ENCODE measurements at regions not wholly inside any gene's neighbourhood (a gene's known extent, or its start where the extent isn't known, plus 50 kb on each side); places are given as distances from the start of the nearest gene placed in this dataset.

DNA sequence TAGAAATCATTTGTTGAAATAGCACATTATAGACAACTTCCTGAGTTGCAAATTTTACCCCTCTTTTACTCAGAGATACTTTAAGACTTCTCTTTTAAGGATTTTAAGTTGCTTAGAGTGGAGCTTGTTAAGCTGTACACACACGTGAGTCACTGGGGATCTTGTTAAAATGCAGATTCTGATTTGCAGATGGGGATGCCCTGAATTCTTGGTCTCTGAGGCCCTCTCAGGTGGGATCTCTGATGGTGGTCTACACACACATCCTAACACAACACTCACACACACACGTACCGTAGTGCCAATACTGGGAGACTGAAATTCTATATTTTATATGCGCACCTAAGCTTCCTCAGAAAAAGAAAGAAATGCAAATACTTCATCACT lies 788.3 kb downstream of the UQCRFS1 start:
- CTCF ChIA-PET (ENCODE audit: partially characterized antibody): no interaction called here

DNA sequence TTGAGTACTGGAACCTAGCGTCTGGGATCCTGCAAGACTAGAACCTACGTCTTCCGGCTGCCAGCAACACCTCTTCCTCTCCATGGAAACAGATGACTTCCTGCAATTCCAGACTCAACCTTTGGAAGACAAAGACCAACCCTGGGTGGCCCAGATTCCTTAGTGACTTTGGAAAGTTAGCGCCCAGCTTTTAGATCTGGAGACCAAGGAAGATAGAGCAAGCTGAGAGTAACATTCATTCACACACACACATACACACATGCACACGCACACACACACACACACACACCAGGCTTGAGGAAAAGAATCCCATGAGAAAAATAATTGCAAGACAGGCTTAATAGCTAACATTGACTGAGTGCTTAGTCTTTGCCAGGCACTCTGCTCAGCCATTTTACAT lies 788.9 kb downstream of the UQCRFS1 start:
- intact Hi-C loops (cut with micrococcal nuclease): no loop called here
- H3K27me3 Mint-ChIP-seq: peaks cover 0 to 3% of the 10 kb centered on the region in 2 donors
- ChIA-PET POLR2A (ENCODE audit: partially characterized antibody) (no interaction called here), CTCF (ENCODE audit: partially characterized antibody) (no interaction called here)
- DNase-seq: no peak
- no peak overlapping the region for H3K27ac Mint-ChIP-seq
- H3K4me1 Mint-ChIP-seq: no peaks in the 10 kb centered on the region
- no peaks in the 10 kb centered on the region for H3K27me3 ChIP-seq (ENCODE audit: insufficient read depth, low read length)
- H3K4me3 ChIP-seq (ENCODE audit: low read length in 2 of 2): no peak overlapping the region
- H3K4me1 ChIP-seq (ENCODE audit: insufficient read depth, low read length): no peaks in the 10 kb centered on the region
- H3K9me3 ChIP-seq (ENCODE audit: control insufficient read depth in 1 of 2, low read length in 2 of 2): no peaks in the 10 kb centered on the region
- no peaks in the 10 kb centered on the region for H3K36me3 Mint-ChIP-seq
- no peak overlapping the region for H3K27ac ChIP-seq (ENCODE audit: low read depth, low read length)
- peaks cover 0 to 12% (median 4%) of the 10 kb centered on the region in 8 donors for H3K9me3 Mint-ChIP-seq
- no peaks in the 10 kb centered on the region for H3K36me3 ChIP-seq (ENCODE audit: insufficient read depth, low read length)
- H3K4me3 Mint-ChIP-seq: no peak overlapping the region

More for the DNA sequence above, 788.3 kb downstream of the UQCRFS1 start:
- H3K4me3 ChIP-seq (ENCODE audit: low read length in 2 of 2): no peak overlapping the region
- intact Hi-C loops (cut with micrococcal nuclease): no loop called here
- no peaks in the 10 kb centered on the region for H3K9me3 ChIP-seq (ENCODE audit: control insufficient read depth in 1 of 2, low read length in 2 of 2)
- Mint-ChIP-seq H3K4me3 (no peak overlapping the region), H3K4me1 (no peaks in the 10 kb centered on the region), H3K36me3 (no peaks in the 10 kb centered on the region), H3K9me3 (peaks cover 0 to 12% (median 4%) of the 10 kb centered on the region in 8 donors), H3K27ac (no peak overlapping the region), H3K27me3 (peaks cover 0 to 3% of the 10 kb centered on the region in 2 donors)
- no peaks in the 10 kb centered on the region for H3K36me3 ChIP-seq (ENCODE audit: insufficient read depth, low read length)
- no peaks in the 10 kb centered on the region for H3K4me1 ChIP-seq (ENCODE audit: insufficient read depth, low read length)
- POLR2A ChIA-PET (ENCODE audit: partially characterized antibody): no interaction called here
- H3K27me3 ChIP-seq (ENCODE audit: insufficient read depth, low read length): no peaks in the 10 kb centered on the region
- no peak overlapping the region for H3K27ac ChIP-seq (ENCODE audit: low read depth, low read length)
- DNase-seq: no peak

DNA sequence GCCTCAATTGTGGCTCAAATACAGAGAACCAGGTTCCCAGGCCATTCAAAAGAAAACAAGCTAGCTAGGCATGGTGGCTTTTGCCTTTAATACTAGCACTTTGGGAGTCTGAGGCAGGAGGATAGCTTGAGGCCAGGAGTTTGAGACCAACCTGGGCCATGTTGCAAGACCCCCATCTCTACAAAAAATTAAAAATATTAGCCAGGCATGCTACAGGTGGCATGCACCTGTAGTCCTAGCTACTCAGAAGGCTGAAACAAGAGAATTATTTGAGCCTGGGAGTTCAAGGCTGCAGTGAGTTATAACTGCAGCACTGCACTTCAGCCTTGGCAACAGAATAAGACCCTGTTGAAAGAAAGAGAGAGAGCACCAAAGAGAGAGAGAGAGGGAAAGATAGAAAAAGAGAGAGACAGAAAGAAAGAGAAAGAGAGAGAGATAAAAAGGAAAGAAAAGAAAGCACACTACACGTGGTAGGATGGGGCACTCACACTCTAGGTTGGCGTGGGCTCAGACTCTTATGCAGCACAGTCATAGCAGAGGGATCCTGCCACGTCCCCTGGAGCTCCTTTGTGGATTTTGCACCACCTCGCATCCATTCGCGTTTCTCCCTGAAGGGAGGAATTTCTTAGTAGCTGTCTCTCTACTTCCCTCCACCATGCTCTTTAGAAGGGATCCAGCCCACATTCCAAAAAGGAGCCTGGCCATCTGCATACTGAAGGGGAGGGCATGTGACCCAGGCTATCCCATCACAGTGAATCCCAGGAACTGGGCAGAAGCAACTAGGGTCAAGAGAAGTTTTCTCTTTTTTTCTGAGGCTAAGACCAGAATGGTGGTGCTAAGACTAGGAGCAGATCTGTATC lies 789.9 kb downstream of the UQCRFS1 start:
- Histone ChIP-seq H3K4me3 (ENCODE audit: low read length in 2 of 2) (no peak overlapping the region), H3K9me3 (ENCODE audit: control insufficient read depth in 1 of 2, low read length in 2 of 2) (no peaks in the 10 kb centered on the region), H3K36me3 (ENCODE audit: insufficient read depth, low read length) (no peaks in the 10 kb centered on the region), H3K27ac (ENCODE audit: low read depth, low read length) (no peak overlapping the region), H3K27me3 (ENCODE audit: insufficient read depth, low read length) (no peaks in the 10 kb centered on the region), H3K4me1 (ENCODE audit: insufficient read depth, low read length) (no peaks in the 10 kb centered on the region)
- no peak overlapping the region for H3K4me3 Mint-ChIP-seq
- H3K27me3 Mint-ChIP-seq: peaks cover 0 to 3% of the 10 kb centered on the region in 2 donors
- H3K9me3 Mint-ChIP-seq: peaks cover 2 to 12% (median 4%) of the 10 kb centered on the region in 8 donors
- H3K36me3 Mint-ChIP-seq: no peaks in the 10 kb centered on the region
- no peaks in the 10 kb centered on the region for H3K4me1 Mint-ChIP-seq
- H3K27ac Mint-ChIP-seq: peak overlapping the region in 1 of 7 donors; percentile 34
- ChIA-PET POLR2A (ENCODE audit: partially characterized antibody) (no interaction called here), CTCF (ENCODE audit: partially characterized antibody) (no interaction called here)
- intact Hi-C loops (cut with micrococcal nuclease): no loop called here
- DNase-seq: no peak

DNA sequence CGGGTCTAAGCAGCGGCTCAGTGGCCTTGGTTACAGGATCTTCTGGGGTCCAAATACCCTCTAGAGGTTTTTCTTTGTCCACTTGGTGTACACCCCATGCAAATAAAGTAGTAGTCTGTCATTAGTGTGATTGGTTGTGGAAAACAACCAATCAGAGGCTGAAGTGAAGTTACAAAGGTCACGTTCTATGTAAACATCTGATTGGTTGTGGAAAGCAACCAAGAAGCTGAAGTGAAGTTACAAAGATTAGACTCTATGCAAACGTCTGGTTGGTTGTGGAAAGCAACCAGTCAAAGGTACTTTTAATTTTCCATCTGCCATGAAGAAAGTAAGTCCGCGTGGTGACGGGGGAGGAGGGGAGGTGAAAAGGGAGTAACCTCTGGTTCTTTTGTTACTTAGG lies 790.9 kb downstream of the UQCRFS1 start:
- no peaks in the 10 kb centered on the region for H3K27me3 ChIP-seq (ENCODE audit: insufficient read depth, low read length)
- H3K27ac ChIP-seq (ENCODE audit: low read depth, low read length): no peak overlapping the region
- Mint-ChIP-seq H3K27ac (no peak overlapping the region), H3K9me3 (peaks cover 0 to 12% (median 3%) of the 10 kb centered on the region in 8 donors), H3K36me3 (no peaks in the 10 kb centered on the region), H3K4me1 (no peaks in the 10 kb centered on the region), H3K27me3 (peaks cover 0 to 3% of the 10 kb centered on the region in 2 donors), H3K4me3 (no peak overlapping the region)
- POLR2A ChIA-PET (ENCODE audit: partially characterized antibody): no interaction called here
- intact Hi-C loops (cut with micrococcal nuclease): no loop called here
- H3K9me3 ChIP-seq (ENCODE audit: control insufficient read depth in 1 of 2, low read length in 2 of 2): no peaks in the 10 kb centered on the region
- DNase-seq: no peak
- no peaks in the 10 kb centered on the region for H3K4me1 ChIP-seq (ENCODE audit: insufficient read depth, low read length)
- H3K4me3 ChIP-seq (ENCODE audit: low read length in 2 of 2): no peak overlapping the region
- no peaks in the 10 kb centered on the region for H3K36me3 ChIP-seq (ENCODE audit: insufficient read depth, low read length)
- CTCF ChIA-PET (ENCODE audit: partially characterized antibody): no interaction called here

DNA sequence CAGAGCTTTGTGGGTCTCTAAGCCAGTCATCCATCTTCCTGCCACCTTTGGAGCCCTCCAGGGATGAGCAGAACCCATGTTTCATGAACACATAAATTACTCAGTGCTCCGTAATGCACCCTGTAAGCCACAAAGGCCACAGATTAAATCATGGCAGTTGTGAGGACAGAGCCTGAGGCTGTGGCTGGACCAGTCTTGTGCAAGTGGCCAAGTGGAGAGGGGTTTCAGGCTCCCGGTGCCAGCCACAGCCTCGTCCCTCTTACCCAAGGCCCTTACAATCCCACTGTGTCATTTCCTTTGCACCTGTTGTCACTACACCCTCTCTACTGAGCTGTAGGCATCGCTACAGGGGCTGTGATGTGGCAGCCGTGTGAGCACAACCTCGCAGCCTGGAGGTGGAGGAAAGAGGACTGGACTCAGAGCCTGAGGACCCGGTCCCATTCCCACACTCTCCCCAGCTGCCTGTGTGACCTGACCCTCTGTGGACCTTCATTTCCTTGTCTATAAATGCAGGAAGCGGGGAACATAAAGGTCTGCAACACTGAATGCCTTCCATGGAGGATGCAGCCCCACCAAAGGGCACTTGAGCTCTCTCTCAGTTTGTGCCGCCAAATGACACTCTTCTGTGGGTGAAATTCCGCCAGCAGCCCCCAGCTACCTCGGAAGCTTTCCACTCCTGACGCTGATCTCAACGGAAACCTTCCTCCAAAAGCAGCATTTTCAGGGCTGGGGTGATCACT lies 792.0 kb downstream of the UQCRFS1 start:
- Histone ChIP-seq H3K9me3 (ENCODE audit: control insufficient read depth in 1 of 2, low read length in 2 of 2) (no peaks in the 10 kb centered on the region), H3K27me3 (ENCODE audit: insufficient read depth, low read length) (no peaks in the 10 kb centered on the region), H3K27ac (ENCODE audit: low read depth, low read length) (no peak overlapping the region), H3K36me3 (ENCODE audit: insufficient read depth, low read length) (no peaks in the 10 kb centered on the region), H3K4me3 (ENCODE audit: low read length in 2 of 2) (no peak overlapping the region), H3K4me1 (ENCODE audit: insufficient read depth, low read length) (no peaks in the 10 kb centered on the region)
- Mint-ChIP-seq H3K27ac (no peak overlapping the region), H3K4me1 (no peaks in the 10 kb centered on the region), H3K27me3 (peaks cover 0 to 3% of the 10 kb centered on the region in 2 donors), H3K4me3 (no peak overlapping the region), H3K9me3 (peaks cover 0 to 8% (median 3%) of the 10 kb centered on the region in 8 donors), H3K36me3 (no peaks in the 10 kb centered on the region)
- DNase-seq: no peak
- intact Hi-C loops (cut with micrococcal nuclease): no loop called here
- CTCF ChIA-PET (ENCODE audit: partially characterized antibody): no interaction called here
- POLR2A ChIA-PET (ENCODE audit: partially characterized antibody): no interaction called here

DNA sequence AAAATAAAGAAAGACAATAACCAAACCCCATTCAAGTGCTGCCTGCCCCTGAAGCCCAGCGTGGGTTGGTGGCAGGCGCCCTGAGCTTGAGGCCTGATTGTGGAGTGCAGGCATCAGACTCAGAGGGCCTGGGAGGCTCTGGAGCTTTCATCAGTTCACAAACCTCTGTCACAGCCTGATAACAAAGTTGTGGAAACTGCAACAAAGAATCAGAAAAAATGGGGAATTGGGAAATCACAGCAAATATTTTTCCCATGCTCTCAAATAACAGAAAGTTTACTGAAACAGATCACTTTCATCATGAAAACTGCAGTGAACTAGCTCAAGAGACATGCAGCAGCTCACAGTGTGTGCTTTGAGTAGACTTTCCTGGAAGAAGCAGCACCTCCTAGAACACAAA lies 793.6 kb downstream of the UQCRFS1 start:
- H3K27ac ChIP-seq (ENCODE audit: low read depth, low read length): no peak overlapping the region
- H3K4me3 ChIP-seq (ENCODE audit: low read length in 2 of 2): no peak overlapping the region
- Mint-ChIP-seq H3K9me3 (peaks cover 0 to 5% (median 3%) of the 10 kb centered on the region in 8 donors), H3K4me3 (no peak overlapping the region), H3K27me3 (peaks cover 0 to 3% of the 10 kb centered on the region in 2 donors), H3K27ac (no peak overlapping the region), H3K4me1 (no peaks in the 10 kb centered on the region), H3K36me3 (no peaks in the 10 kb centered on the region)
- no peaks in the 10 kb centered on the region for H3K4me1 ChIP-seq (ENCODE audit: insufficient read depth, low read length)
- no peaks in the 10 kb centered on the region for H3K27me3 ChIP-seq (ENCODE audit: insufficient read depth, low read length)
- no peaks in the 10 kb centered on the region for H3K36me3 ChIP-seq (ENCODE audit: insufficient read depth, low read length)
- intact Hi-C loops (cut with micrococcal nuclease): no loop called here
- H3K9me3 ChIP-seq (ENCODE audit: control insufficient read depth in 1 of 2, low read length in 2 of 2): no peaks in the 10 kb centered on the region
- POLR2A ChIA-PET (ENCODE audit: partially characterized antibody): no interaction called here
- CTCF ChIA-PET (ENCODE audit: partially characterized antibody): no interaction called here
- DNase-seq: no peak

DNA sequence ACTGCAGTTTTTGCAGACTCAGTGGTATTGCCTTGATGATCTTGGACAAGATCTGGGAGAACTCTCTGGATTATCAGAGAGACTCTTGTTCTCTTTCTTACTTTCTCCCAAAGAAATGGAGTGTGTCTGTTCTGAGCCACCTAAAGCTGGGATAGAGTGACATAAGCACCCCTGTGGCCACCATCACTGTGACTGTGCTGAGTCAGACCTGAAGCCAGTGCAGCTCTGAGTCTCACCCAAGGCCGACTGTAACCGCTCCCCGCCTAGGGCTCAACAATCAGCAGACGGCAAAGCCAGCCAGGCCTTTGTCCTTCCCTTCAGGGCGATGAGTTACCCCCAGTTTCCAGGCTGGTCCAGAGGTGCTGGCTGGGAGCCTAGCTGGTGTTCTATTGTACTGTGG lies 795.6 kb downstream of the UQCRFS1 start:
- no peak overlapping the region for H3K27ac Mint-ChIP-seq
- no peaks in the 10 kb centered on the region for H3K4me1 ChIP-seq (ENCODE audit: insufficient read depth, low read length)
- H3K4me1 Mint-ChIP-seq: no peaks in the 10 kb centered on the region
- H3K4me3 ChIP-seq (ENCODE audit: low read length in 2 of 2): no peak overlapping the region
- peaks cover 0 to 1% of the 10 kb centered on the region in 2 donors for H3K27me3 Mint-ChIP-seq
- CTCF ChIA-PET (ENCODE audit: partially characterized antibody): no interaction called here
- no peak overlapping the region for H3K27ac ChIP-seq (ENCODE audit: low read depth, low read length)
- H3K36me3 ChIP-seq (ENCODE audit: insufficient read depth, low read length): no peaks in the 10 kb centered on the region
- intact Hi-C loops (cut with micrococcal nuclease): no loop called here
- H3K9me3 ChIP-seq (ENCODE audit: control insufficient read depth in 1 of 2, low read length in 2 of 2): no peaks in the 10 kb centered on the region
- POLR2A ChIA-PET (ENCODE audit: partially characterized antibody): no interaction called here
- no peak for DNase-seq
- no peaks in the 10 kb centered on the region for H3K27me3 ChIP-seq (ENCODE audit: insufficient read depth, low read length)
- no peaks in the 10 kb centered on the region for H3K36me3 Mint-ChIP-seq
- no peak overlapping the region for H3K4me3 Mint-ChIP-seq
- peaks cover 2 to 5% (median 3%) of the 10 kb centered on the region in 8 donors for H3K9me3 Mint-ChIP-seq
